GM19463 (cell line): ENCODE measurements at regions not wholly inside any gene's neighbourhood (a gene's known extent, or its start where the extent isn't known, plus 50 kb on each side); places are given as distances from the start of the nearest gene placed in this dataset.
"Not testable (repeated sequence)": the region's sequence is repeated elsewhere in the genome, so short reads cannot be mapped to it uniquely, and the experiment has no call there.

ENCODE experiments used
- ATAC-seq: cut with Tn5 transposase; IDR thresholded peaks from one replicate; pipeline ENCODE4 v1.9.1; 2021; ENCODE audit warnings: mild to moderate bottlenecking, moderate library complexity; ENCODE audit not compliant: unreplicated experiment

GRCh38 chr4:124997991-124998390 is 285.5 kb upstream of the ANKRD50 start:
- ATAC-seq, result no peak

- ATAC-seq, result no peak
Measured at GRCh38 chr4:124997124-124997523, 284.6 kb upstream of the ANKRD50 start.

- ATAC-seq, result no peak
Measured at GRCh38 chr4:124993838-124994237, 281.3 kb upstream of the ANKRD50 start.

- ATAC-seq, result no peak
Measured at GRCh38 chr4:124990398-124990797, 277.9 kb upstream of the ANKRD50 start.

GRCh38 chr4:124980276-124980752 is 267.8 kb upstream of the ANKRD50 start:
- no peak for ATAC-seq

GRCh38 chr4:124978536-124978935 is 266.0 kb upstream of the ANKRD50 start:
- not testable (repeated sequence) for ATAC-seq

- ATAC-seq, result no peak
Measured at GRCh38 chr4:124977045-124977444, 264.5 kb upstream of the ANKRD50 start.

- no peak for ATAC-seq
Measured at GRCh38 chr4:124974152-124974551, 261.6 kb upstream of the ANKRD50 start.

- no peak for ATAC-seq
Measured at GRCh38 chr4:124973716-124974115, 261.2 kb upstream of the ANKRD50 start.

GRCh38 chr4:124970011-124970410 is 257.5 kb upstream of the ANKRD50 start:
- ATAC-seq, result no peak

GRCh38 chr4:124965497-124965891 is 253.0 kb upstream of the ANKRD50 start:
- no peak for ATAC-seq

- no peak for ATAC-seq
Measured at GRCh38 chr4:124964852-124965496, 252.4 kb upstream of the ANKRD50 start.

GRCh38 chr4:124964251-124964650 is 251.7 kb upstream of the ANKRD50 start:
- ATAC-seq, result no peak

GRCh38 chr4:124961138-124961750 is 248.7 kb upstream of the ANKRD50 start:
- ATAC-seq, result no peak

- ATAC-seq, result no peak
Measured at GRCh38 chr4:124958847-124959246, 246.3 kb upstream of the ANKRD50 start.

- ATAC-seq, result no peak
Measured at GRCh38 chr4:124955476-124955875, 242.9 kb upstream of the ANKRD50 start.

GRCh38 chr4:124954046-124954445 is 241.5 kb upstream of the ANKRD50 start:
- no peak for ATAC-seq

GRCh38 chr4:124953486-124953885 is 241.0 kb upstream of the ANKRD50 start:
- ATAC-seq, result no peak

GRCh38 chr4:124953061-124953460 is 240.5 kb upstream of the ANKRD50 start:
- ATAC-seq, result no peak

GRCh38 chr4:124952601-124953000 is 240.1 kb upstream of the ANKRD50 start:
- ATAC-seq, result no peak

- ATAC-seq, result no peak
Measured at GRCh38 chr4:124948976-124949597, 236.6 kb upstream of the ANKRD50 start.

- no peak for ATAC-seq
Measured at GRCh38 chr4:124947622-124948265, 235.2 kb upstream of the ANKRD50 start.
